ENCODE measurements at regions not wholly inside any gene's neighbourhood (a gene's known extent, or its start where the extent isn't known, plus 50 kb on each side); places are given as distances from the start of the nearest gene placed in this dataset.

DNA sequence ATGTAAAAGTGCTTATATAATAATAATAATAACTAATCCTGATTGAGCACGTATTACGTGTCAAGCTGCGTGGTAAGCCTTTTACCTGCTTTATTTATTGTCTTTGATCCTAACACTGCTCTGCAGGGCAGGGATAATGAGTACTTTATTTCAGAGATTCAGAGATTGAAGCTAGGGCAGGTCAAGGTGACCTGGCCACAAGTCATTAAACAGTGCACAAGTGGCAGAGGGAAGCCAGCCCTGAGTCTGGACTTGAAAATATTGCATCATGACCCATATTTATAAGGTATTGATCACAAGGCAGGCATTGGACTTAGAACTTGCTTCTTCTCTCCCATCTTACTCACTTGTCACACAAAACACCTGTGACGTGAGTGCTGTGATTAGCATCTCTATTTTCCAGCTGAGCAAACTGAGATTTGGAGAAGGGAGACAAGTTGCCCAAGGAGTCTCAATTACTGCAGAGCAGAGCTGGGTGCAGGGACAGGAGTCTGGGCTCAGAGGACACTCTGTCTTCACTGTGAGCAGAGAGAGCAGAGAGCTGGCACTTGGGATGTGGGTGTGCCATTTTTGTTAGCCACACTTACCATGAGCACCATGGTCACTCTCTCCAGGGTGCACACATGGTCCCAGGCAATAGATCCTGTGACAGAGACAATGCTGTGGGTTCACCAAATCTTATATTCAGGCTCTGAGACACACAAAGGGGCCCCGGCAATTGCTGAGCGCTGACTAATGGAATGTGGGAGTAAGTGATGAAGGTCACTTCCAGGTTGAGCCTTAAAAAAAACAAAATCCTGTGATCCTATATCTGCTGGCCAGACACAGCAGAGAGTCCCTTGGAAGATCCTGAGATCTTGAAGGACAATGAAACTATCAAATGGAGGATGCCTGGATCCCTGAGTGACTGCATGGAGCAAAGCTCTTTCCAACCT is 113.2 kb upstream of the MED13L start:
- TF ChIP-seq, protein P1, sequence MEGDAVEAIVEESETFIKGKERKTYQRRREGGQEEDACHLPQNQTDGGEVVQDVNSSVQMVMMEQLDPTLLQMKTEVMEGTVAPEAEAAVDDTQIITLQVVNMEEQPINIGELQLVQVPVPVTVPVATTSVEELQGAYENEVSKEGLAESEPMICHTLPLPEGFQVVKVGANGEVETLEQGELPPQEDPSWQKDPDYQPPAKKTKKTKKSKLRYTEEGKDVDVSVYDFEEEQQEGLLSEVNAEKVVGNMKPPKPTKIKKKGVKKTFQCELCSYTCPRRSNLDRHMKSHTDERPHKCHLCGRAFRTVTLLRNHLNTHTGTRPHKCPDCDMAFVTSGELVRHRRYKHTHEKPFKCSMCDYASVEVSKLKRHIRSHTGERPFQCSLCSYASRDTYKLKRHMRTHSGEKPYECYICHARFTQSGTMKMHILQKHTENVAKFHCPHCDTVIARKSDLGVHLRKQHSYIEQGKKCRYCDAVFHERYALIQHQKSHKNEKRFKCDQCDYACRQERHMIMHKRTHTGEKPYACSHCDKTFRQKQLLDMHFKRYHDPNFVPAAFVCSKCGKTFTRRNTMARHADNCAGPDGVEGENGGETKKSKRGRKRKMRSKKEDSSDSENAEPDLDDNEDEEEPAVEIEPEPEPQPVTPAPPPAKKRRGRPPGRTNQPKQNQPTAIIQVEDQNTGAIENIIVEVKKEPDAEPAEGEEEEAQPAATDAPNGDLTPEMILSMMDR (IDR thresholded peaks at IDR 0.05; ENCODE audit: insufficient read depth, low read depth, low read length, missing control alignments): no peak
- DNase-seq (ENCODE audit: low read depth): no peak
- no peak overlapping the region for H3K4me3 ChIP-seq (ENCODE audit: low read length)

DNA sequence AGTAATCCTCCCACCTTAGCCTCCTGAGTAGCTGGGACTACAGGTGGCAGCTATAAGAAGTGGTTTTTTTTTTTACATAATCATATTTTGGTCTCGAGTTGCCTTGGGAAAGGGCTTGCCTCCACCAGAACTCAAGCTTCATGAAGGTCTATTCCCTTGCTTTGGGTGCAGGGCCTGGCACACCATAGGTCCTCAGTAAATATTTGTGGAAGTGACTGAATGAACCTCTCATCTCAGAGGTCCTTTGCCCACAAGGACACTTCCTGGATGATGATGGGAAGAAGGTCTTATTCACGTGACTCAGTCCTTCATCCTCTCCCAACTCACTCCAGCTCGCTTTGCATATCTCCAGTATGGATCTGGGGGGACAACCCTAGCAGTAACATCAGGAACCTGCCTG is 114.0 kb upstream of the MED13L start:
- no peak for DNase-seq (ENCODE audit: low read depth)
- H3K4me3 ChIP-seq (ENCODE audit: low read length): no peak overlapping the region
- TF ChIP-seq, protein P1 (IDR thresholded peaks at IDR 0.05; ENCODE audit: insufficient read depth, low read depth, low read length, missing control alignments): no peak

DNA sequence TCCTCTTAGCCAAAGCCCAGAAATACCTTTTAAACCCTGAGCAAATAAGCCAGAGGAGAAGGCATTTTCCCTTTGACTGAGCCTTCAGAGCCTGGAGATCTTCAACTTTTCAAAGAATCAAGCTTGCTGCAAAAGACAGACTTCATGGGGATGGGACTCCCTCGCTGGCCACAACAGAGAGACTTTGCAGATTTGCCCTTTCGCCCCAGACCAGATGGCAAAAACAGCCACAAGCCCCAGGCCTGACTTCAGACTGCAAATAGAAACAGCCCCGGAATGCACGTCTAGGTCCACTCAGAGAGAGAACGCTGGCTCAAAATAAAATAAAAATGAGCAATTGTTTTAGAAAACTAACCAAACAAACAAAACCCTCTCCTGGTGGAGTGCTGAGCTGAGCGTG is 114.6 kb upstream of the MED13L start:
- no peak overlapping the region for H3K4me3 ChIP-seq (ENCODE audit: low read length)
- TF ChIP-seq, protein P1 (IDR thresholded peaks at IDR 0.05; ENCODE audit: insufficient read depth, low read depth, low read length, missing control alignments): no peak
- no peak for DNase-seq (ENCODE audit: low read depth)

DNA sequence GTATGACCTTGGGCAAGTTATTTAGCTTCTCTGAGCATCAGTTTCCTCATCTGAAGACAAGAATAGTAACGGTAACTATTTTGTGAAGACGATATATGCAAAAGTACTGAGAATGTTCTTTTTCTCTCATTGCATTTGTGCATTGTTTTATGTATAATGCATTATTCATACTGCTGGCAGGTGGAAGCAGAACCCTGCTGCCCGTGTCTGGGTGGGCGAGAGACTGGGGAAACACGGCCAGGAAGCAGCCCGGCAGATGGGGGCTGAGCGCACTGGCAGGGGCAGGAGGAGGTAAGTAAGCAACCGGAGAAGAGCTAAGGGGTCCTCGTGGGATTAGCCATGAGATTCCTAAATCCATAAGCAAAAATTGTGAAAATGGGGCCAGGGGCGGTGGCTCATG is 115.8 kb upstream of the MED13L start:
- no peak for DNase-seq (ENCODE audit: low read depth)
- TF ChIP-seq, protein P1 (IDR thresholded peaks at IDR 0.05; ENCODE audit: insufficient read depth, low read depth, low read length, missing control alignments): no peak
- H3K4me3 ChIP-seq (ENCODE audit: low read length): no peak overlapping the region

DNA sequence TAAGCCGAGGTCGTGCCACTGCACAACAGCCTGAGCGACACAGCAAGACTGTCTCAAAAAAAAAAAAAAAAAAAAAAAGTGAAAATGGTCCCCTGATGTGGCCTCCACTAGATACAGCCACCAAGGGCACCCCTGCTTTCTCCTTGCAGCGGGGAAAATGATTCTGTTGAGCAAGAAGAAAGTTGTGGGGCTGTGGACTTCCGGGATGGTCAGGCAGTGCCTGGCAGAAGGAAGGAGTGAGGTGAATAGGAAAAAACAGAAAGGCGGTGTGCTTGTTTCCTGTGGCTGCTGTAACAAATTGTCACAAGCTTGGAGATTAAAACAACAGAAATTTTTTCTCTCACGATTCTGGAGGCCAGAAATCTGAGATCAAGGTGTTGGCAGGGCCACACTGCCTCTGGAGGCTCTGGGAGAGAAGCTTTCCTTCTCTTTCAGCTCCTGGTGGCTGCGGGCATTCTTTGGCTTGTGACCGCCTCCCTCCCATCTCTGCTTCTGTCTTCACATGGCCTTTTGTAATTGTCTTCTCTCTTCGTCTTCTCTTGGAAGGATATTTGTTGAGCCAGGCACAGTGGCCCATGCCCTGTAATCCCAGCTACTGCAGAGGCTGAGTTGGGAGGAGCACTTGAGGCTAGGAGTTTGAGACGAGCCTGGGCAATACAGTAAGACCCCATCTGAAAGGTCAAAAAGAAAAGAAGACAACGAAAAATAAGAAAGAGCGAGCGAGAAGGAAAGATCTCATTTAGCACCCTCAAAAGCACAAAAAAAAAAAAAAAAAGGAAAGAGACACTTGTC is 116.6 kb upstream of the MED13L start:
- DNase-seq (ENCODE audit: low read depth): no peak
- no peak overlapping the region for H3K4me3 ChIP-seq (ENCODE audit: low read length)
- TF ChIP-seq, protein P1 (IDR thresholded peaks at IDR 0.05; ENCODE audit: insufficient read depth, low read depth, low read length, missing control alignments): no peak

DNA sequence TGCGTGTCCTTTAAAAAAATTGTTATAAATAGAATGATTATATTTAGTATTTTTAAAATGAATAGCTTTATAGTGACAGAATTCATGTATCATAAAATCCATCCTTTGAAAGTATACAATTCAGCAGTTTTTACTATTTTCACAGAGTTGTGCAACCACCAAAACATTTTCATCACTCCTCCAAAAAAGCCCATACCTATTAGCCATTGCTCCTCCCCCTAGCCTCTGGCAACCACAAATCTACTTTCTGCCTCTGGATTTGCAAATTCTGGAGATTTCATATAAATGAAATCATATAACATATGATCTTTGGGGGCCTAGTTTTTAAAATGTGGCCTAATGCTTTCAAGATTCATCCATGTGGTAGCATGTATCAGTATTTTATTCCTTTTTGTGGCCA is 117.9 kb upstream of the MED13L start:
- TF ChIP-seq, protein P1 (IDR thresholded peaks at IDR 0.05; ENCODE audit: insufficient read depth, low read depth, low read length, missing control alignments): no peak
- H3K4me3 ChIP-seq (ENCODE audit: low read length): no peak overlapping the region
- no peak for DNase-seq (ENCODE audit: low read depth)

Measured in epithelial cell of esophagus (primary cell).